Hindlimb muscle (tissue), 1 donor: ENCODE measurements at regions not wholly inside any gene's neighbourhood (a gene's known extent, or its start where the extent isn't known, plus 50 kb on each side); places are given as distances from the start of the nearest gene placed in this dataset.
"Not testable (repeated sequence)": the region's sequence is repeated elsewhere in the genome, so short reads cannot be mapped to it uniquely, and the experiment has no call there.

Source experiments
- DNase-seq: peaks from one replicate; pipeline ENCODE4 v3.0.0-alpha.2; 2013

DNA sequence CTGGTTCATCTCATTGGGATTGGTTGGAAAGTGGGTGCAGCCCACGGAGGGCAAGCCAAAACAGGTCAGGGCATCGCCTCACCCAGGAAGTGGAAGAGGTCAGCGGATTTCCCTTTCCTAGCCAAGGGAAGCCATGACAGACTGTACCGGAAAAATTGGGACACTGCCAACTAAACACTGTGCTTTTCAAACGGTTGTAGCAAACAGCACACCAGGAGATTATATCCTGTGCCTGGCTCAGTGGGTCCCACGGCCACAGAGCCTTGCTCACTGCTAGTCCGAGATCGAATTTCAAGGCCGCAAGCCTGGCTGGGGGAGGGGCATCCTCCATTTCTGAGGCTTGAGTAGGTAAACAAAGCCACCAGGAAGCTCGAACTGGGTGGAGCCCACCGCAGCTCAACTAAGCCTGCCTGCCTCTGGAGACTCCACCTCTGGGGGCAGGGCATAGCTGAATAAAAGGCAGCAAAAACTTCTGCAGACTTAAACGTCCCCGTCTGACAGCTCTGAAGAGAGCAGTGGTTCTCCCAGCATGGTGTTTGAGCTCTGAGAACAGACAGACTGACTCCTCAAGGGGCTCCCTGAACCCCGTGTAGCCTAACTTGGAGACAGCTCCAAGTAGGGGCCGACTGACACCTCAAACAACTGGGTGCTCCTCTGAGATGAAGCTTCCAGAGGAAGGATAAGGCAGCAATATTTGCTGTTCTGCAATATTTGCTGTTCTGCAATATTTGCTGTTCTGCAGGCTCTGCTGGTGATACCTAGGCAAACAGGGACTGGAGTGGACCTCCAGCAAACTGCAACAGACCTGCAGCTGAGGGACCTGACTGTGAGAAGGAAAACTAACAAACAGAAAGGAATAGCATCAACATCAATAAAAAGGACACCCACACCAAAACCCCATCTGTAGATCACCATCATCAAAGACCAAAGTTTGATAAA, 191.0 kb upstream of the IRAK1BP1 start:
- DNase-seq, result not testable (repeated sequence)

DNA sequence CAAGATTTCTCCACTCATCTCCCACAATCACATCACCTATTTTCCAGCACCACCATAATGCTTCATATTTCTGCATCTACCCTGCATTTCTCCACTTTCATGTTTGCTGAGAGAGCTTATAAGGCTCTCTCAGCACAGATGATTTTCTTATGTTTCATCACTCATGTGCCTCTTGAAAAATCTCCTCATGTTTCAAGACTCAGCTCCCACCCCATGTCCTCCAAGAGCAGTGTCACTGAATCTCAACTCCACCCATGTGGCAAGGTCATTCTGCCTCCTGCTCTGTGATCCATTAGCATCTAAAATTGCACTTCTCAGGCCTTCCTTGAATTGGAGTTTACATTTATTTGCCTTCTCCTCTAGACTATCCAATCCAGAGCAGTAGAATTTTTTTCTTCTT, 178.7 kb upstream of the IRAK1BP1 start:
- DNase-seq, result no peak

DNA sequence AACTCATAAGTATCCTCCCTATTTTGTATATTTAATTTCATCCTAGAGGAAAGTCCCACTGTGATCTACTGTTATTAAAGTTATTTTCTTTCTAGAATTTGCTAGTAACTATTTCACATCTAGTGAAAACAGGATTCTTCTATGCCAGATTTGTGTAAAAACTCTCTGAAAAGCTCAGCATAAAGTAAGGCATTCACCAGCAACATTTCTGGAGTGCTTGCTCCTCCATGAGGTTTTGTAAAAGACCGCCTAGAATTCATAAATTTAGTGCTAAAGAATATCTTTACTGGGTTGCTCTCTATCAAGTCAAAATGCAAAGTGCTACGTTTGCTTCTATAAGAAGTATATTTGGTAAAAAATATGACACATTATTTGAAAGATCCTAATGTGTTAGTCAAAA, 173.5 kb upstream of the IRAK1BP1 start:
- no peak for DNase-seq

DNA sequence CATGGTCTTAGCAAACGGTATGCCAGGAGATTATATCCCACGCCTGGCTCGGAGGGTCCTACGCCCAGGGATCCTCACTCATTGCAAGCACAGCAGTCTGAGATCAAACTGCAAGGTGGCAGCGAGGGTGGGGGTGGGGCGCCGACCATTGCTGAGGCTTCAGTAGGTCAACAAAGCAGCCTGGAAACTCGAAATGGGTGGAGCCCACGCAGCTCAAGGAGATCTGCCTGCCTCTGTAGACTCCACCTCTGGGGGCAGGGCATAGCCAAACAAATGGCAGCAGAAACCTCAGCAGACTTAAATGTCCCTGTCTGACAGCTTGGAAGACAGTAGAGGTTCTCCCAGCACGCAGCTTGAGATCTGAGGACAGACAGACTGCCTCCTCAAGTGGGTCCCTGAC, 172.7 kb upstream of the IRAK1BP1 start:
- not testable (repeated sequence) for DNase-seq

DNA sequence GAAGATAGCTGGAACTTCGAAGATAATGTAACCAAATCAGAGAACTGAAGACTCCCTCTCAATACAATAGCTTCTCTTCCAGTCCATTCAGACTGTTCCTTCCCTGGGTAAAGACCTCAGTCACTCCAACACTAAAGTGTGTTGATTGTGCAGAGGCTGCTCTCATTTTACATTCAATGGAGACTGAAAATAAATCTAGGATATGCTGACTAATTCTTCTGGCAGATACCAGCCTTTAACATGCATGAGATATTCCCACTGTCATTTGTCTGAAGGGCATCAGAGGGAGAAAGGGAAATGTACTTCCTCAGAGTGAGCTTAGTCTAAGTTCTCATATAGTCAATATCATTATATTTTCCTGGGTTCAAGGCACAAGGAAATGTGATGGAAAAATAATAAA, 166.4 kb upstream of the IRAK1BP1 start:
- no peak for DNase-seq

DNA sequence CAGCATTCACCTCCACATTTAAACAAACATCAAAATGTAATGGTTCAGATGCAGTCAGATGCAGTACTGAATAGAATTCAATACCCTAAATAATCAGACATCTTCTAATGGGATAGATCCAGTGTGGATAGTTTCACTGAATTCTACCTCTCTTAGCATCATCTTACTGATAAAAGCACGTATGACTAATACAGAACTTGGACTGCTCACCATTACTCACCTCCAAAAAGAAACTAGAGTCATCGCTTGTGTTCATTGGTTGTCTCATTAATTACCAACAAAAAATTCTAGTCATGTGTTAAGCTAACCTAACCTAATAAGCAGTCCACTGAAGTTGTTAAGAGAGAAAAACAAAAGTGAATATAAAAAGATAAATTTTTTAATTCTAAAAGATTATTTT, 165.9 kb upstream of the IRAK1BP1 start:
- DNase-seq, result no peak

DNA sequence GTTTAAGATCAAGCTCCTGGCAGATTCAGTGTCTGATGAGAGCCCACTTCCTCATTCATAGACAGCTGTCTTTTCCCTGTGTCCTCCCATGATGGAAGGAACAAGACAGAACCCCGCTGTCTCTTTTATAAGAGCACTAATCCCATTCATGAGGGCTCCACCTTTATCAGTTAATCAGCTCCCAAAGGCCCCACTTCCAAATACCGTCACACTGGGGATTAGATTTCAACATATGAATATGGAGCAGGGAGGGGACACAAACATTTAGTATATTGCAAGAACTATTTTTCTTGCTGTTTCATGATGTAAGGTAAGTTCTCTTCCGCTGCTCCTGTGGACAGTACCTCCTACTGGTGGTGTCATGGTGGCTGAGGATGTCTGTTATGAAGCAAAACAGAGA, 158.3 kb upstream of the IRAK1BP1 start:
- no peak for DNase-seq

- no peak for DNase-seq
Observed at GRCh38 chr6:78713564-78713963, 153.8 kb upstream of the IRAK1BP1 start.

DNA sequence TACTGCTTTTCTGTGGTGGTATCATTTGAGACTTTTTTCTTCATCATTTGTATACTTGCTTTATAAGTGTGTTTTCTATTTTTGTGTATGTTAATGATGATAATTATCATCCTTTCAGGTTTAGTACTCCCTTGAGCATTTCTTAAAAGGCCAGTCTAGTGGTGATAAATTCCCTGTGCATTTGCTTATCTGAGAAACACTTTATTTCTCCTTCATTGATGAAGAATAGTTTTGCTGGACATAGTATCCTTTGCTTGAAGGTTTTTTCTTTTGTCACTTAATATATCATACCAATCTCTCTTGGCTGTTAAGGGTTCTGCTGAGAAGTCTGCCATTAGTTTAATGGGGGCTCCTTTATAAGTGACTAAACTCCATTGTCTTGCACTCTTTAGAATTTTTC, 123.2 kb upstream of the IRAK1BP1 start:
- no peak for DNase-seq

DNA sequence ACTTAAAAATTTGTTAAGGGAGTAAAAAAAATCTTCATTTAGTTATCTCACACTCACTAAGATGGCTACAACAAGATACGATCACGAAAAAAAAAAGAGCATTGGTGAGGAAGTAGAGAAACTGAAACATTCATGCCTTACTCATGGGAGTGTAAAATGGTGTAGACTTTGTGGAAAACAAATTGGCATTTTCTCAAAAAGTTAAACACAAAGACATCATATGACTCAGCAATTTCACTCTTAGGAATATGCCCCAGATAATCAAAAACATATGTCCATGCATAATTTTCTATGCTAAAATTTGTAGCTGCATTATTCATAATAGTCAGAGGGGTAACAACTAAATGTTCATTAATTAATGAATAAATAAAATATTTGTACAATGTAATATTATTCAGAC, 120.9 kb upstream of the IRAK1BP1 start:
- DNase-seq, result no peak

DNA sequence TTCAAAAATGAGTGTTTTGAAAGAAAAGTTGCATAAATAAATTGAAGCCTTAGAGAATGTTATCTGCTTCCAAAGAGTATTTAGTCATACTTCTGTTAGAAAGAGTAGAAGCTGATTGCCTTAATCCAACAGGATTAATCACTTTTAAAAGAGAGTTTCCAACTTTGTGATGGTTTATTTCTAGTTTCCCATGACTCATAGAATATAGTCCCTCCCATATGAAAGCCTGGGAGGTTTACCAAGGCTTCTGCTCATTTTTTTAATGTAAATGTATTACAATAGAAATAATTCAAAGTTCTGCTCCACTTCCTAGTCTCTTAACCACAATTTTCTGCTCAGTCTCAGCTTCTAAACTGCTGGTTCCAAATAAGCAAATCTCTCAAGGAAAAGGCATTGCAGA, 118.0 kb upstream of the IRAK1BP1 start:
- DNase-seq, result no peak

GRCh38 chr6:78758297-78758798, 109.0 kb upstream of the IRAK1BP1 start:
- DNase-seq, result not testable (repeated sequence)

GRCh38 chr6:78768271-78768670, 99.1 kb upstream of the IRAK1BP1 start:
- no peak for DNase-seq

DNA sequence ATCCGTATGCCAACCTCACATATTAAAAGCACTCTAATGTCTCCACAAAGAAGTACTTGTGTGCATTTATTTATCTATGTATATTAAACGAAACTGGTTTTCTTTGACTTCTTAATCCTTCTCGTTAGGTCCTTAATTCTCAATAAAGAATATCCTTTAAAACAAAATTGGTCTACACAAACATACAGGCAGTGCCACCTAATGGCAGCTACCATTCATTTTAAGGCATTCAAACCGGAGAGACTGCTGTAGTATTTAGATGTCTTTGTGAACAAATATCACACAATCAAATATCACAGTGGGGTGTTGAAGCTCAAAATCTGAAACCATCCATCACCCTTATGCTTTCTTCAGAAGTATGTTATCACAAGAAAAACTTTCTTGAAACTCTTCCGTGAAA, 96.6 kb upstream of the IRAK1BP1 start:
- DNase-seq, result no peak

DNA sequence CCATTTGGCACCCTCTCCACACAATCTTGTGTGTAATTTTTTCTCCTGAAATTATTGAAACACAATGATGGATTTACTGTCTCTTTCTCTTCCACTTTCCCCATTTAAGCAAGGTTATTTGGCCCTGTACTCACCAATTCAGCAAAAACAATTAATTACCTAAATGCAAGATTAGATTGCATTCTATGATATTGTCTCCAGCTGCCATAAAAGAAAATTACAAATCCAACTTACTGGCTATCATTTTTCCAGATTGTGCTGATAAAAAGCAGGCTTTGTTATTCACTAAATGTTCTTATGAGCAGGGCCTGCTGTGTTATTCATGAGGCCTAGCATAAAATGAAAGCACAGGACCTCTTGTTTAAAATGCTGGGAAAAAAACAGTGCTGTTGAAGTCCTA, 95.8 kb upstream of the IRAK1BP1 start:
- DNase-seq, result no peak

GRCh38 chr6:78781001-78781400, 86.3 kb upstream of the IRAK1BP1 start:
- no peak for DNase-seq

- DNase-seq, result not testable (repeated sequence)
Observed at GRCh38 chr6:78783366-78783765, 84.0 kb upstream of the IRAK1BP1 start.

- no peak for DNase-seq
Observed at GRCh38 chr6:78797270-78797669, 70.1 kb upstream of the IRAK1BP1 start.

DNA sequence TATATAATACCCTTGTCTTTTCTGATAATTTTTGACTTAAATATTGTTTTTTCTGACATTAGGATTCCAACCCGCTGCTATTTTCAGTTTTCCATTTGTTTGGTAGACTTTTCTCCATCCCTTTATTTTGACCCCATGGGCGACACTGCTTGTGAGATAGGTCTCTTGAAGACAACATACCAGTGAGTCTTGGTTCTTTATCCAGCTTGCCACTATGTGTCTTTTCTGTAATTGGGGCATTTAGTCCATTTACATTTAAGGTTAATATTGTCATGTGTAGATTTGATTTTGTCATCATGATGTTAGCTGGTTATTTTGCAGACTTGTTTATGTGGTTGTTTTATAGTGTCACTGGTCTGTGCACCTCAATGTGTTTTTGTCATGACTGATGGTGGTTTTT, 67.7 kb upstream of the IRAK1BP1 start:
- no peak for DNase-seq

DNA sequence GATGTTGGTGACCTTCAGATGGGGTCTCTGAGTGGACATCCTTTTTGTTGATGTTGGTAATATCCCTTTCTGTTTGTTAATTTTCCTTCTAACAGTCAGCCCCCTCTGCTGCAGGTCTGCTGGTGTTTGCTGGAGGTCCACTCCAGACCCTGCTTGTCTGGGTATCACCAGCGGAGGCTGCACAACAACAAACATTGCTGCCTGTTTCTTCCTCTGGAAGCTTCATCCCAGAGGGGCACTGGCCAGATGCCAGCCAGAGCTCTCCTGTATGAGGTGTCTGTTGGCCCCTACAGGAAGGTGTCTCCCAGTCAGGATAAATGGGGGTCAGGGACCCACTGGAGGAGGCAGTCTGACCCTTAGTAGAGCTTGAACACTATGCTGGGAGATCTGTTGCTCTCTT, 60.6 kb upstream of the IRAK1BP1 start:
- not testable (repeated sequence) for DNase-seq

- DNase-seq, result not testable (repeated sequence)
Observed at GRCh38 chr6:78807655-78808355, 59.5 kb upstream of the IRAK1BP1 start.

DNA sequence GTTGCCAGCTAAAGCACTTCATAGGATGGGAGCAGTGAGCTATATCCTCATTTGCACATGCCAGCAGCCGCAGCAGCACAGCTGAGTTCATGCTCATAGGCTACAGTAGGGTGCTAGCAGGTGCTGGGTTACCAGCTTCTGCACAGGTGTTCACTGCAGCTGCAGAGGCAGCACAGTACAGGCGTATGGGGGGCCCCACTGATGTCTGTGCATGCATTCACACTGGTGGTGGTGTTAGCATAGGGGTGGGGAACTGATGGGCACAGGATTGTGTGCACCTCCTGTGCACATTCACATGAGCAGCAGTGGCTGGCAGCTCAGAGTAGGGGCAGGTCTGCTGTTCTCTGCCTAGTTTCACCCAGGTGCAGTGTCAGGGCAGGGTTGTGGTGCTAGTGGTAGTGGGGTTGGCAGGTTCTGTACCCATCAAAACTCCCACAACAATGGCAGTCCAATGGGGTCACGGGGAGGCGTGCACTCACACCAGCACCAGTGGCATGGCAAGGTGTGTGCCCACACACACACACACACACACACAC, 58.9 kb upstream of the IRAK1BP1 start:
- no peak for DNase-seq

DNA sequence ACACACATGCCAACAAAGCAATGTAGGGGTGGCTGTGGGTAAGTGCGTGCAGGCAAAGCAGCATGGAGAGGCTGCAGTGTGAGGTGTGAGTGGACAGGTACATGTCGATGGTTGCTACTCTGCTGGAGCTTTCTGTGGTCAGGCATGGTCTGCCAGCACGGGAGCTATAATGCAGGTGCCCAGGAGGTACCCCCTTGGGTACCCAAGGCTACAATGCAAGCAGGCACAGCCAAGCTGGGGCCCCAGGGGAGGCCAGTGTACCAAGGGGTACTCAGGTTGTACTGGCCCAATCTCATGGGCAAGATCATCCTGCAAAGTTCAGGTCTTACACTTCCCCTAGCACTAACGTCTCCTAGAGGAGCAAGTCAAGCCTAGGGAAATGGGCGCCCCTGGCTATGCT, 58.4 kb upstream of the IRAK1BP1 start:
- no peak for DNase-seq

GRCh38 chr6:78810146-78810545, 57.2 kb upstream of the IRAK1BP1 start:
- no peak for DNase-seq
